ENCODE measurements at regions not wholly inside any gene's neighbourhood (a gene's known extent, or its start where the extent isn't known, plus 50 kb on each side); places are given as distances from the start of the nearest gene placed in this dataset.

GRCh38 chr5:145141534-145141933 lies 693.6 kb downstream of the PRELID2 start:
- DNase-seq (ENCODE audit: low read depth in 2 of 3, low spot score in 2 of 3), result no peak

GRCh38 chr5:145130996-145131395 lies 704.1 kb downstream of the PRELID2 start:
- no peak for DNase-seq (ENCODE audit: low read depth in 2 of 3, low spot score in 2 of 3)

- DNase-seq (ENCODE audit: low read depth in 2 of 3, low spot score in 2 of 3), result no peak
Measured at GRCh38 chr5:145129797-145130196, 705.3 kb downstream of the PRELID2 start.

GRCh38 chr5:145124806-145125205 lies 710.3 kb downstream of the PRELID2 start:
- no peak for DNase-seq (ENCODE audit: low read depth in 2 of 3, low spot score in 2 of 3)

GRCh38 chr5:145118611-145119010 lies 716.5 kb downstream of the PRELID2 start:
- no peak for DNase-seq (ENCODE audit: low read depth in 2 of 3, low spot score in 2 of 3)

- DNase-seq (ENCODE audit: low read depth in 2 of 3, low spot score in 2 of 3), result no peak
Measured at GRCh38 chr5:145118127-145118526, 717.0 kb downstream of the PRELID2 start.

GRCh38 chr5:145117285-145117684 lies 717.9 kb downstream of the PRELID2 start:
- DNase-seq (ENCODE audit: low read depth in 2 of 3, low spot score in 2 of 3), result no peak

GRCh38 chr5:145111420-145111819 lies 723.7 kb downstream of the PRELID2 start:
- DNase-seq (ENCODE audit: low read depth in 2 of 3, low spot score in 2 of 3), result no peak

GRCh38 chr5:145110834-145111233 lies 724.3 kb downstream of the PRELID2 start:
- DNase-seq (ENCODE audit: low read depth in 2 of 3, low spot score in 2 of 3), result no peak

- no peak for DNase-seq (ENCODE audit: low read depth in 2 of 3, low spot score in 2 of 3)
Measured at GRCh38 chr5:145110181-145110580, 725.0 kb downstream of the PRELID2 start.

GRCh38 chr5:145105384-145105783 lies 729.8 kb downstream of the PRELID2 start:
- DNase-seq (ENCODE audit: low read depth in 2 of 3, low spot score in 2 of 3), result no peak

- no peak for DNase-seq (ENCODE audit: low read depth in 2 of 3, low spot score in 2 of 3)
Measured at GRCh38 chr5:145104106-145104505, 731.0 kb downstream of the PRELID2 start.

GRCh38 chr5:145101246-145101645 lies 733.9 kb downstream of the PRELID2 start:
- DNase-seq (ENCODE audit: low read depth in 2 of 3, low spot score in 2 of 3), result no peak

GRCh38 chr5:145090115-145090514 lies 745.0 kb downstream of the PRELID2 start:
- DNase-seq (ENCODE audit: low read depth in 2 of 3, low spot score in 2 of 3), result no peak

GRCh38 chr5:145084834-145085233 lies 750.3 kb downstream of the PRELID2 start:
- DNase-seq (ENCODE audit: low read depth in 2 of 3, low spot score in 2 of 3), result no peak

GRCh38 chr5:145077028-145077427 lies 758.1 kb downstream of the PRELID2 start:
- no peak for DNase-seq (ENCODE audit: low read depth in 2 of 3, low spot score in 2 of 3)

GRCh38 chr5:145076040-145076439 lies 759.1 kb downstream of the PRELID2 start:
- DNase-seq (ENCODE audit: low read depth in 2 of 3, low spot score in 2 of 3), result no peak

- DNase-seq (ENCODE audit: low read depth in 2 of 3, low spot score in 2 of 3), result no peak
Measured at GRCh38 chr5:145072889-145073288, 762.3 kb downstream of the PRELID2 start.

- DNase-seq (ENCODE audit: low read depth in 2 of 3, low spot score in 2 of 3), result no peak
Measured at GRCh38 chr5:145068721-145069120, 766.4 kb downstream of the PRELID2 start.

- no peak for DNase-seq (ENCODE audit: low read depth in 2 of 3, low spot score in 2 of 3)
Measured at GRCh38 chr5:145062280-145063062, 772.7 kb downstream of the PRELID2 start.

GRCh38 chr5:145056800-145057199 lies 778.3 kb downstream of the PRELID2 start:
- DNase-seq (ENCODE audit: low read depth in 2 of 3, low spot score in 2 of 3), result no peak

- DNase-seq (ENCODE audit: low read depth in 2 of 3, low spot score in 2 of 3), result no peak
Measured at GRCh38 chr5:145050181-145050580, 785.0 kb downstream of the PRELID2 start.

GRCh38 chr5:145044970-145045369 lies 790.2 kb downstream of the PRELID2 start:
- DNase-seq (ENCODE audit: low read depth in 2 of 3, low spot score in 2 of 3), result no peak

Data from hematopoietic multipotent progenitor cell (in vitro differentiated cells).